Ascending aorta (tissue), 2 donors: ENCODE measurements at regions not wholly inside any gene's neighbourhood (a gene's known extent, or its start where the extent isn't known, plus 50 kb on each side); places are given as distances from the start of the nearest gene placed in this dataset.

Experiments used
- DNase-seq, 2 donors: peaks; one replicate each; pipeline ENCODE4 v3.0.0-alpha.2; 2019; ENCODE audit warnings: low spot score in 2 of 2
- H3K27ac ChIP-seq, 2 donors: fragments of 200-600 bp; sonication (generic); one replicate each; pipeline ENCODE4 v1.5.1; 2016 to 2017; ENCODE audit warnings: mild to moderate bottlenecking in 1 of 2
- H3K27me3 ChIP-seq: fragments of 200-600 bp; sonication (generic); one replicate; pipeline ENCODE4 v1.5.1; 2017
- H3K36me3 ChIP-seq, 2 donors: fragments of 200-600 bp; sonication (generic); one replicate each; pipeline ENCODE4 v1.5.1; 2016
- H3K4me1 ChIP-seq, 2 donors: fragments of 200-600 bp; sonication (generic); one replicate each; pipeline ENCODE4 v1.5.1; 2016 to 2017; ENCODE audit warnings: mild to moderate bottlenecking in 1 of 2
- H3K4me3 ChIP-seq, 2 donors: fragments of 200-600 bp; sonication (generic); one replicate each; pipeline ENCODE4 v1.5.1; 2016 to 2017; ENCODE audit warnings: mild to moderate bottlenecking in 1 of 2
- H3K9me3 ChIP-seq, 2 donors: fragments of 200-600 bp; sonication (generic); one replicate each; pipeline ENCODE4 v1.5.1; 2016
- CTCF ChIP-seq, 3 experiments: fragments of 200-600 bp in 2 of 3; fragments of 450-650 bp in 1 of 3; sonication (generic) in 2 of 3; IDR thresholded peaks; one replicate each; pipeline ENCODE4 v1.5.1; 2016 to 2019; ENCODE audit warnings: antibody characterized with exemption in 3 of 3, mild to moderate bottlenecking in 1 of 3, moderate library complexity in 1 of 3
- intact Hi-C: fragments of 100-400 bp; cut with DNase I; formaldehyde crosslinking; loops from one replicate; pipeline ENCODE4 v1.15.1; 2023

- no peak for DNase-seq
- Histone ChIP-seq H3K9me3 (no peaks in the 10 kb centered on the region), H3K27me3 (no peaks in the 10 kb centered on the region), H3K4me3 (no peak overlapping the region), H3K4me1 (no peaks in the 10 kb centered on the region), H3K27ac (no peak overlapping the region), H3K36me3 (no peaks in the 10 kb centered on the region)
- intact Hi-C loops: no loop called here
- TF ChIP-seq CTCF (IDR thresholded peaks at IDR 0.05): no peak
Measured at GRCh38 chr2:11983870-11984269, 237.4 kb downstream of the LPIN1 start.

GRCh38 chr2:11984316-11985158 is 238.1 kb downstream of the LPIN1 start:
- Histone ChIP-seq H3K36me3 (no peaks in the 10 kb centered on the region), H3K27me3 (no peaks in the 10 kb centered on the region), H3K4me3 (no peak overlapping the region), H3K4me1 (no peaks in the 10 kb centered on the region), H3K27ac (no peak overlapping the region), H3K9me3 (no peaks in the 10 kb centered on the region)
- DNase-seq: no peak
- TF ChIP-seq CTCF (IDR thresholded peaks at IDR 0.05): no peak
- intact Hi-C loops: no loop called here

- intact Hi-C loops: no loop called here
- no peak overlapping the region for H3K4me3 ChIP-seq
- H3K4me1 ChIP-seq: no peaks in the 10 kb centered on the region
- H3K36me3 ChIP-seq: no peaks in the 10 kb centered on the region
- H3K27me3 ChIP-seq: no peaks in the 10 kb centered on the region
- no peak overlapping the region for H3K27ac ChIP-seq
- TF ChIP-seq CTCF (IDR thresholded peaks at IDR 0.05): no peak
- no peak for DNase-seq
- H3K9me3 ChIP-seq: no peaks in the 10 kb centered on the region
Measured at GRCh38 chr2:11985817-11986566, 239.6 kb downstream of the LPIN1 start.

GRCh38 chr2:11987151-11987550 is 240.7 kb downstream of the LPIN1 start:
- TF ChIP-seq CTCF (IDR thresholded peaks at IDR 0.05): no peak
- Histone ChIP-seq H3K4me1 (no peaks in the 10 kb centered on the region), H3K9me3 (no peaks in the 10 kb centered on the region), H3K36me3 (no peaks in the 10 kb centered on the region), H3K27me3 (no peaks in the 10 kb centered on the region), H3K27ac (no peak overlapping the region), H3K4me3 (no peak overlapping the region)
- intact Hi-C loops: no loop called here
- DNase-seq: no peak

GRCh38 chr2:11988691-11989353 is 242.4 kb downstream of the LPIN1 start:
- intact Hi-C loops: no loop called here
- Histone ChIP-seq H3K4me1 (no peaks in the 10 kb centered on the region), H3K9me3 (no peaks in the 10 kb centered on the region), H3K27ac (no peak overlapping the region), H3K27me3 (no peaks in the 10 kb centered on the region), H3K4me3 (no peak overlapping the region), H3K36me3 (no peaks in the 10 kb centered on the region)
- no peak for TF ChIP-seq CTCF (IDR thresholded peaks at IDR 0.05)
- DNase-seq: no peak
